ENCODE measurements at regions not wholly inside any gene's neighbourhood (a gene's known extent, or its start where the extent isn't known, plus 50 kb on each side); places are given as distances from the start of the nearest gene placed in this dataset.

DNA sequence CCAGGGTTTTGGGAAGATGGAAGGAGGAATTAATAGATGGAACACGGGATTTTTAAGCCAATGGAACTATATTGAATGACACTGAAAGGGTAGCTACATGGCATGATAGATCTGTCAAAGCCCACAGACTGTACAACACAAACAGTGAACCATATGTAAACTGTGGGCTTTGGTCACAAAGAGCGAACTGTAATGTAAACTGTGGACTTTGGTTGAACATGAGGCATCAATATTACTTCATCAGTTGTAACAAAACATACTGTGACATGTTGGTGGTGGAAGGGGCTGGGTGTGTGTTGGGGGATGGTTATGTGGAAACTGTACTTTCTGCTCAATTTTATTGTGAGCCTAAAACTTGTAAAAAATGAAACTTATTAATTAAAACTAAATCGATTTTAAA is 210.6 kb upstream of the HMGA2 start:
- TF ChIP-seq POLR2A (IDR thresholded peaks at IDR 0.05; ENCODE audit: low read depth, low read length) (peak; percentile 29), JUN (IDR thresholded peaks at IDR 0.05; ENCODE audit: borderline replicate concordance, insufficient read depth, insufficient read length, low read depth) (no peak), MAX (IDR thresholded peaks at IDR 0.05; ENCODE audit: insufficient read depth, insufficient read length) (no peak), EZH2 (IDR thresholded peaks at IDR 0.05; ENCODE audit: borderline replicate concordance, low read depth, low read length, severe bottlenecking) (no peak), CTCF (IDR thresholded peaks at IDR 0.05; ENCODE audit: extremely low read depth in 1 of 2, insufficient read depth in 1 of 2, low read depth in 1 of 2, low read length in 2 of 2) (no peak), POLR2AphosphoS5 (IDR thresholded peaks at IDR 0.05; ENCODE audit: insufficient read depth, low read depth, low read length) (no peak)
